ENCODE measurements at regions not wholly inside any gene's neighbourhood (a gene's known extent, or its start where the extent isn't known, plus 50 kb on each side); places are given as distances from the start of the nearest gene placed in this dataset.

DNA sequence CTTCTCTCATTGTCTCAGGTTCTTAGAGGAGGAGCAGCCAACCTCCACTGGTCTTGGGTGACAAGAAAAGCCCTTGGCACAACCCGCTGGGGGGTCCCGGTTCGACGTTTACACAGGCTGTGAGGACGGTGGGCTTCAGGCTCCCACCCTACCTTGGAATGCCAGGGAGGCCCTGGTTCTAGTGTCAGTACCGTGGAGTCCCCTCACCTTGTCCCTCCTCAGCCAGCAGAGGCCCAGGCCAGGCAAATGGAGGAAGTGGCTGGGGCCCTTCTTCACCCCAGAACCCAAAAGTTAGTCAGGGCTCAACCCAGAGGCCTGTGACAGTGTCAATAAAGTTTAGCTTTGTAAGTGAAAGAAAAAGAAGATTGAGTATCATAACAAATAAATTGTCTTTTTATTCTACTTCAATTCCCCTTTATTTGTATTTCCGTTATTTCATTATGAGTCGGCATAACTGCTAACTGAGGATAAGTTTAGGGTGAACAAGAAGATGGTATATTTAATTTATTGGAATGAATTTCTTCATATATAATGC lies 62.6 kb upstream of the ZSWIM2 start:
- TF ChIP-seq, protein P1, sequence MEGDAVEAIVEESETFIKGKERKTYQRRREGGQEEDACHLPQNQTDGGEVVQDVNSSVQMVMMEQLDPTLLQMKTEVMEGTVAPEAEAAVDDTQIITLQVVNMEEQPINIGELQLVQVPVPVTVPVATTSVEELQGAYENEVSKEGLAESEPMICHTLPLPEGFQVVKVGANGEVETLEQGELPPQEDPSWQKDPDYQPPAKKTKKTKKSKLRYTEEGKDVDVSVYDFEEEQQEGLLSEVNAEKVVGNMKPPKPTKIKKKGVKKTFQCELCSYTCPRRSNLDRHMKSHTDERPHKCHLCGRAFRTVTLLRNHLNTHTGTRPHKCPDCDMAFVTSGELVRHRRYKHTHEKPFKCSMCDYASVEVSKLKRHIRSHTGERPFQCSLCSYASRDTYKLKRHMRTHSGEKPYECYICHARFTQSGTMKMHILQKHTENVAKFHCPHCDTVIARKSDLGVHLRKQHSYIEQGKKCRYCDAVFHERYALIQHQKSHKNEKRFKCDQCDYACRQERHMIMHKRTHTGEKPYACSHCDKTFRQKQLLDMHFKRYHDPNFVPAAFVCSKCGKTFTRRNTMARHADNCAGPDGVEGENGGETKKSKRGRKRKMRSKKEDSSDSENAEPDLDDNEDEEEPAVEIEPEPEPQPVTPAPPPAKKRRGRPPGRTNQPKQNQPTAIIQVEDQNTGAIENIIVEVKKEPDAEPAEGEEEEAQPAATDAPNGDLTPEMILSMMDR (IDR thresholded peaks at IDR 0.05; ENCODE audit: low read depth, low read length): no peak
- no peak overlapping the region for H3K4me3 ChIP-seq (replicated peaks in 1 of 2; ENCODE audit: low read depth in 2 of 2, low read length in 2 of 2)
- no peak for DNase-seq (ENCODE audit: low read depth in 2 of 2)

DNA sequence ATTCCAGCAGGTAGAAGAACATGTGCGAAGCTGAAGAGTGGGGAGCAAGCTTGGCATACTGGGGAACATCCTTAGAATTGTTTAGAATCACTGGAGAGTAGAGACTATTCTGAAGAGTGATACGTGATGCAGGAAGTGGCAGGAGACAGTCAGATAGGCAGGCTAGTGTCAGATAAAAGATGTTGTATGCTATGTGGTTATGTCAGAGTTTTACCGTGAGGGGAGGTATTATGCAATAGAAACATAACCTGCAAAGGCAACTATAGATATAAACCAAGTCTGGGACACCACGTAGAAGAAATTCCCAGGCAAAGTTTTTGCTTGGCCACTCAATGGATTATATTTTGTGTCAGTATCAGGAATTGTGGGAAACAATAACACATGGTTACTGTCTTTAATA lies 62.0 kb upstream of the ZSWIM2 start:
- TF ChIP-seq, protein P1 (IDR thresholded peaks at IDR 0.05; ENCODE audit: low read depth, low read length): no peak
- no peak overlapping the region for H3K4me3 ChIP-seq (replicated peaks in 1 of 2; ENCODE audit: low read depth in 2 of 2, low read length in 2 of 2)
- no peak for DNase-seq (ENCODE audit: low read depth in 2 of 2)

DNA sequence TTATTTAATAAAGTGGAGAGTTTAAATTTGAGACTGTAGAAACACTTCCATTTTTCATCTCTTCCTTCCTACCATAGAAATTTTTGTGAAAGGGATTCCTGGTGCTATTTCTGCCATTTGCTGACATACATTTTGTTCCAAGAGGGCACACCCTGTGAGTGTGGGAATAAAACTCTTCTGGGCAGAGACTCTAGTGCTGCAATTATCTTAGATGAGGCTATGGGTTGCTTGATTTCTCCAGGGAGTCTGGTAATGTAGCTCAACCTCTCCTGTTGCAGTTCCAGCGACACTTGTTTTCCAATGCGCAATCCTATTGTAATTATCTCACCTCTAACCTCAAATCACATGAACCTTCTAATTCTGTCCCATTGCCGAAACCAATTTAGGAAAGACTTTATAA lies 60.1 kb upstream of the ZSWIM2 start:
- DNase-seq (ENCODE audit: low read depth in 2 of 2): no peak
- TF ChIP-seq, protein P1 (IDR thresholded peaks at IDR 0.05; ENCODE audit: low read depth, low read length): no peak
- H3K4me3 ChIP-seq (replicated peaks in 1 of 2; ENCODE audit: low read depth in 2 of 2, low read length in 2 of 2): no peak overlapping the region

DNA sequence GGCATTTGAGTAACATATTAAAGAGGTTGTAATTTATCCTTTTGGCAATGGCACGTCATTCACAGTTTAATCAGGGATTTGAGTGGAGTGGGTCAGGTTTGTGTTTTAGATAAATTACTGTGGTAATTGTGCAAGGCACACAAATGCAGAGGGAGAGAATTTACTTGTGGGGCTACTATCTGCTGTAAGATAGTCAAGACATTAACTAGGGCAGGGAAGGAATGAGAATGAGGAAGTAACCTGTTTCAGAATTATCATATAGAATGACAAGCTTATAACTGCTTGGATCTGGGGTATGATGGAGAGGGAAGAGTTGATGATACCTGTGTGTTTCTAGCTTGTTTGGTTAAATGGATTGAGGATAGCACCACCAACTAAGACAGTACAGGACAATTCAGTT lies 58.9 kb upstream of the ZSWIM2 start:
- TF ChIP-seq, protein P1 (IDR thresholded peaks at IDR 0.05; ENCODE audit: low read depth, low read length): no peak
- H3K4me3 ChIP-seq (replicated peaks in 1 of 2; ENCODE audit: low read depth in 2 of 2, low read length in 2 of 2): no peak overlapping the region
- DNase-seq (ENCODE audit: low read depth in 2 of 2): no peak

DNA sequence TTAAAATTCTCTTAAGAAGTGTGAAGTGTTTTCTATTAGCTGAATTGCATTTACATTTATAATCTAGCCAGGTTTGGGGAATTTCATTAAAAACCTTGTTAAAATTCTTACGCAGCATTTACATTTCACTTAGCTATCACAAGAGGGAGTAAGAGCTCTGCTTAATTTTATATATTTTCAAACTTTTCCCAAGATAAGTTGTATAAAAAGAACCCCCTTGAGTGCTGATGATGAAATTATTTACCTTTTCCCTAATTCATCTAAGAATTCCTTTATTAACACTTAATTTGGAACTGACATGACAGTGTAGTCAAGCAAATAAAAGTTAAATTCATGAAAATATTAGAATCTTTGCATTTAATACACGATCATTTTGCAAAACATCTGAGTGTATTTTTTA lies 54.2 kb upstream of the ZSWIM2 start:
- TF ChIP-seq, protein P1 (IDR thresholded peaks at IDR 0.05; ENCODE audit: low read depth, low read length): peak; percentile 48
- no peak overlapping the region for H3K4me3 ChIP-seq (replicated peaks in 1 of 2; ENCODE audit: low read depth in 2 of 2, low read length in 2 of 2)
- peak; percentile 36 to 47 for DNase-seq (ENCODE audit: low read depth in 2 of 2)

Data from cardiac fibroblast (primary cell).